HCT116 (cell line): ENCODE measurements at regions not wholly inside any gene's neighbourhood (a gene's known extent, or its start where the extent isn't known, plus 50 kb on each side); places are given as distances from the start of the nearest gene placed in this dataset.

Experiments used
- ATAC-seq: fragments of 200-7000 bp; cut with Tn5 transposase; 2 replicates; pipeline ENCODE4 v1.9.1; 2020; ENCODE audit warnings: mild to moderate bottlenecking, moderate library complexity
- BruUV-seq: library from RNA; stranded (reverse); fragments of 400-500 nt; replicated peaks from 2 replicates; lab custom pipeline; 2021; lab: Mats Ljungman, UMichigan
- CTCF ChIA-PET: fragments of 300-600 bp; sonication (Branson Sonifier 250); formaldehyde crosslinking; loops from one replicate; lab custom pipeline; 2021; ENCODE audit warnings: antibody characterized with exemption; lab: Charles Lee
- POLR2A ChIA-PET: fragments of 300-600, 350-600 bp; sonication (Branson Sonifier 250); formaldehyde crosslinking; loops from one replicate; lab custom pipeline; 2021; ENCODE audit warnings: antibody characterized with exemption; lab: Charles Lee
- RAD21 ChIA-PET, 2 experiments: fragments of 300-600 bp; sonication (Branson Sonifier 250); formaldehyde crosslinking; loops; one replicate each; lab custom pipeline; 2023; ENCODE audit warnings: low total read pairs in 2 of 2; ENCODE audit not compliant: uncharacterized antibody in 2 of 2, unreplicated experiment in 2 of 2, low non-redundant PET in 1 of 2; lab: Charles Lee
- DNase-seq: peaks from one replicate; pipeline ENCODE4 v3.0.0-alpha.2; 2010; ENCODE audit warnings: low read depth, low spot score
- H2AFZ ChIP-seq: fragments of 200-600 bp; shearing (Covaris generic), sonication (generic); 2 replicates; pipeline ENCODE4 v1.6.1; 2017; ENCODE audit warnings: low read depth, mixed run types, mixed read lengths, antibody characterized with exemption, low read length; ENCODE audit not compliant: poor library complexity, severe bottlenecking
- H3K27ac ChIP-seq: 2 replicates; pipeline ENCODE4 v1.5.1; 2012; ENCODE audit warnings: low read depth, low read length
- H3K27me3 ChIP-seq: fragments of 200-600 bp; sonication (generic); 2 replicates; pipeline ENCODE4 v1.6.1; 2016; ENCODE audit warnings: mixed run types, low read length, mixed read lengths; ENCODE audit not compliant: insufficient read depth
- H3K36me3 ChIP-seq, 2 experiments: fragments of 200-500 bp in 1 of 2; fragments of 200-600 bp in 1 of 2; sonication (Bioruptor generic) in 1 of 2; sonication (generic) in 1 of 2; 2 replicates each; pipeline versions ENCODE4 v1.5.1 to v1.6.1; 2014 to 2016; ENCODE audit warnings: low read length in 2 of 2, inconsistent platforms in 1 of 2, mixed read lengths in 1 of 2, mixed run types in 1 of 2; ENCODE audit not compliant: insufficient read depth in 2 of 2, control insufficient read depth in 1 of 2
- H3K4me1 ChIP-seq, 2 experiments: fragments of 200-600 bp in 1 of 2; sonication (generic) in 1 of 2; 2 replicates each; pipeline versions ENCODE4 v1.5.1 to v1.6.1; 2012 to 2017; ENCODE audit warnings: low read length in 2 of 2, inconsistent platforms in 1 of 2, mild to moderate bottlenecking in 1 of 2, mixed read lengths in 1 of 2, mixed run types in 1 of 2, moderate library complexity in 1 of 2; ENCODE audit not compliant: insufficient read depth in 2 of 2, control insufficient read depth in 1 of 2
- H3K4me2 ChIP-seq: fragments of 200-600 bp; sonication (generic); 2 replicates; pipeline ENCODE4 v1.6.1; 2017; ENCODE audit warnings: mixed run types, low read length, mixed read lengths
- H3K4me3 ChIP-seq, 2 experiments: fragments of 200-600 bp in 1 of 2; sonication (generic) in 1 of 2; replicated peaks in 1 of 2; 2 replicates each; pipeline ENCODE4 v1.5.1; 2011 to 2016; ENCODE audit warnings: low read length in 2 of 2, control low read depth in 1 of 2, low read depth in 1 of 2, mild to moderate bottlenecking in 1 of 2, mixed read lengths in 1 of 2, mixed run types in 1 of 2
- H3K79me2 ChIP-seq: fragments of 200-600 bp; sonication (generic); 2 replicates; pipeline ENCODE4 v1.6.1; 2017; ENCODE audit warnings: mild to moderate bottlenecking, mixed run types, low read length, moderate library complexity, mixed read lengths; ENCODE audit not compliant: insufficient read depth
- H3K9ac ChIP-seq: fragments of 200-600 bp; sonication (generic); 2 replicates; pipeline ENCODE4 v1.6.1; 2016; ENCODE audit warnings: low read length, mixed read lengths
- H3K9me2 ChIP-seq: fragments of 200-600 bp; sonication (generic), shearing (Covaris generic); 2 replicates; pipeline ENCODE4 v1.6.1; 2017; ENCODE audit warnings: mixed run types, mild to moderate bottlenecking, moderate library complexity; ENCODE audit not compliant: insufficient read depth
- H3K9me3 ChIP-seq, 2 experiments: fragments of 200-500 bp in 1 of 2; fragments of 200-600 bp in 1 of 2; sonication (Bioruptor generic) in 1 of 2; sonication (generic) in 1 of 2; 2 replicates each; pipeline ENCODE4 v1.6.1; 2014 to 2017; ENCODE audit warnings: low read length in 2 of 2, mixed read lengths in 2 of 2, inconsistent platforms in 1 of 2, low read depth in 1 of 2, mild to moderate bottlenecking in 1 of 2, mixed run types in 1 of 2, moderate library complexity in 1 of 2; ENCODE audit not compliant: control insufficient read depth in 1 of 2, insufficient read depth in 1 of 2
- H4K20me1 ChIP-seq: fragments of 200-600 bp; sonication (generic), shearing (Covaris generic); 2 replicates; pipeline ENCODE4 v1.6.1; 2017; ENCODE audit warnings: mixed run types, mild to moderate bottlenecking, moderate library complexity; ENCODE audit not compliant: insufficient read depth
- CBX3 ChIP-seq: IDR thresholded peaks from 2 replicates; pipeline ENCODE4 v1.6.1; 2012; ENCODE audit warnings: low read depth
- EGR1 ChIP-seq: IDR thresholded peaks from 2 replicates; pipeline ENCODE4 v1.6.1; 2012; ENCODE audit warnings: low read depth
- ELF1 ChIP-seq: IDR thresholded peaks from 2 replicates; pipeline ENCODE4 v1.6.1; 2012; ENCODE audit warnings: low read depth, borderline replicate concordance
- EZH2phosphoT487 ChIP-seq: fragments of 200-600 bp; IDR thresholded peaks from 2 replicates; pipeline ENCODE4 v1.6.1; 2018; ENCODE audit warnings: antibody characterized with exemption, borderline replicate concordance
- FOSL1 ChIP-seq: IDR thresholded peaks from 2 replicates; pipeline ENCODE4 v1.6.1; 2012; ENCODE audit warnings: low read depth
- JUND ChIP-seq: IDR thresholded peaks from 2 replicates; pipeline ENCODE4 v1.6.1; 2012
- POLR2A ChIP-seq: IDR thresholded peaks from 2 replicates; pipeline ENCODE4 v1.7.0; 2011; ENCODE audit warnings: borderline replicate concordance; ENCODE audit not compliant: insufficient read depth, insufficient read length; ENCODE audit errors: extremely low read depth
- POLR2AphosphoS5 ChIP-seq: IDR thresholded peaks from 2 replicates; pipeline ENCODE4 v1.6.1; 2011; ENCODE audit warnings: mild to moderate bottlenecking, low read depth, low read length, moderate library complexity
- RAD21 ChIP-seq: IDR thresholded peaks from 2 replicates; pipeline ENCODE4 v1.6.1; 2012; ENCODE audit warnings: low read depth, mild to moderate bottlenecking
- SIN3A ChIP-seq: IDR thresholded peaks from 2 replicates; pipeline ENCODE4 v1.6.1; 2012; ENCODE audit warnings: low read depth
- SP1 ChIP-seq: IDR thresholded peaks from 2 replicates; pipeline ENCODE4 v1.6.1; 2012; ENCODE audit warnings: low read depth
- SRF ChIP-seq: IDR thresholded peaks from 2 replicates; pipeline ENCODE4 v1.6.1; 2012; ENCODE audit warnings: low read depth
- YY1 ChIP-seq: IDR thresholded peaks from 2 replicates; pipeline ENCODE4 v1.6.1; 2011; ENCODE audit warnings: low read length, low read depth, moderate library complexity, mild to moderate bottlenecking; ENCODE audit not compliant: insufficient replicate concordance; ENCODE audit errors: extremely low read depth
- ZFX ChIP-seq: fragments of 450-650 bp; IDR thresholded peaks from 2 replicates; pipeline ENCODE4 v1.6.1; 2017
- ZNF274 ChIP-seq: fragments of 200-500 bp; sonication (Bioruptor generic); IDR thresholded peaks from 2 replicates; pipeline ENCODE4 v1.6.1; 2014; ENCODE audit warnings: mild to moderate bottlenecking, low read depth, low read length, inconsistent platforms
- intact Hi-C: fragments of 100-400 bp; cut with micrococcal nuclease; formaldehyde crosslinking; loops from 2 replicates; pipeline ENCODE4 v1.10.0; 2022
- TF ChIP-seq, protein P1 (sequence below): IDR thresholded peaks from 2 replicates; pipeline ENCODE4 v1.6.1; 2011; ENCODE audit warnings: mild to moderate bottlenecking, low read length, moderate library complexity; ENCODE audit not compliant: insufficient replicate concordance; ENCODE audit errors: extremely low read depth
- TF ChIP-seq, protein P2 (sequence below): IDR thresholded peaks from 2 replicates; pipeline ENCODE4 v1.6.1; 2012
- TF ChIP-seq, protein P3 (sequence below), 3 experiments: fragments of 200-600 bp in 1 of 3; sonication (generic) in 1 of 3; IDR thresholded peaks in 2 of 3; conservative IDR thresholded peaks in 1 of 3; 2 replicates each; pipeline ENCODE4 v1.5.1; 2012 to 2017; ENCODE audit warnings: low read depth in 2 of 3, low read length in 2 of 3, antibody characterized with exemption in 1 of 3, borderline replicate concordance in 1 of 3, control low read depth in 1 of 3, mild to moderate bottlenecking in 1 of 3, mixed read lengths in 1 of 3, mixed run types in 1 of 3, moderate library complexity in 1 of 3; ENCODE audit not compliant: insufficient read depth in 1 of 3

DNA sequence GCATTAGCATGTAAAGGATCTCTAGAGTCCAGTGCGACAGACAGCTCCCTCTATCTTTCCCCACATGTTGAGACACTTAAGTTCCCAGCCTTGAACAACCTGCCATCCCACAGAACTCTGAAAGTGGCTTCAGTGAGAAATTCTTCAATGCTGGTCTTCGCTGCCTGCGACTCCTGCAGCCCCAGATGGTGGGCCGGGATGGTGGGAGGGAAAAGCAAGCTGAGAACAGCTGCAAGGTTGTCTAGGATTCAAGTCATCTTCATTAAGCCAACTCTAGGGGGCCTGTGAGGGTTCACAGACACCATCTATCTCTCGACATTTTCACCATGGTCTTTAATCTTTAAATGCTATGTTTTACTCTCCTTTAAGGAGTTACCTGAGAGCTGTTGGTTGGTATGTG lies 185.5 kb upstream of the C1orf174 start:
- ChIA-PET POLR2A (no interaction called here), RAD21 (no interaction called here), CTCF (no interaction called here)
- no peaks in the 10 kb centered on the region for H3K4me1 ChIP-seq
- H3K4me3 ChIP-seq, result no peak overlapping the region
- no peaks in the 10 kb centered on the region for H3K79me2 ChIP-seq
- no peaks in the 10 kb centered on the region for H3K36me3 ChIP-seq
- H3K4me2 ChIP-seq, result no peak overlapping the region
- intact Hi-C loops, result no loop called here
- no peaks in the 10 kb centered on the region for H4K20me1 ChIP-seq
- H3K27ac ChIP-seq, result no peak overlapping the region
- no TSS peak for BruUV-seq
- H3K9me3 ChIP-seq, result no peaks in the 10 kb centered on the region
- TF ChIP-seq, protein P1, sequence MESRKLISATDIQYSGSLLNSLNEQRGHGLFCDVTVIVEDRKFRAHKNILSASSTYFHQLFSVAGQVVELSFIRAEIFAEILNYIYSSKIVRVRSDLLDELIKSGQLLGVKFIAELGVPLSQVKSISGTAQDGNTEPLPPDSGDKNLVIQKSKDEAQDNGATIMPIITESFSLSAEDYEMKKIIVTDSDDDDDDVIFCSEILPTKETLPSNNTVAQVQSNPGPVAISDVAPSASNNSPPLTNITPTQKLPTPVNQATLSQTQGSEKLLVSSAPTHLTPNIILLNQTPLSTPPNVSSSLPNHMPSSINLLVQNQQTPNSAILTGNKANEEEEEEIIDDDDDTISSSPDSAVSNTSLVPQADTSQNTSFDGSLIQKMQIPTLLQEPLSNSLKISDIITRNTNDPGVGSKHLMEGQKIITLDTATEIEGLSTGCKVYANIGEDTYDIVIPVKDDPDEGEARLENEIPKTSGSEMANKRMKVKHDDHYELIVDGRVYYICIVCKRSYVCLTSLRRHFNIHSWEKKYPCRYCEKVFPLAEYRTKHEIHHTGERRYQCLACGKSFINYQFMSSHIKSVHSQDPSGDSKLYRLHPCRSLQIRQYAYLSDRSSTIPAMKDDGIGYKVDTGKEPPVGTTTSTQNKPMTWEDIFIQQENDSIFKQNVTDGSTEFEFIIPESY, result no peak
- TF ChIP-seq ELF1 (no peak), SIN3A (no peak), SRF (no peak), YY1 (no peak), RAD21 (no peak), EGR1 (no peak), SP1 (no peak), POLR2A (no peak), FOSL1 (no peak), POLR2AphosphoS5 (no peak), JUND (no peak), ZFX (no peak), CBX3 (no peak), EZH2phosphoT487 (no peak), ZNF274 (no peak)
- TF ChIP-seq, protein P2, sequence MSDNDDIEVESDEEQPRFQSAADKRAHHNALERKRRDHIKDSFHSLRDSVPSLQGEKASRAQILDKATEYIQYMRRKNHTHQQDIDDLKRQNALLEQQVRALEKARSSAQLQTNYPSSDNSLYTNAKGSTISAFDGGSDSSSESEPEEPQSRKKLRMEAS, result no peak
- TF ChIP-seq, protein P3, sequence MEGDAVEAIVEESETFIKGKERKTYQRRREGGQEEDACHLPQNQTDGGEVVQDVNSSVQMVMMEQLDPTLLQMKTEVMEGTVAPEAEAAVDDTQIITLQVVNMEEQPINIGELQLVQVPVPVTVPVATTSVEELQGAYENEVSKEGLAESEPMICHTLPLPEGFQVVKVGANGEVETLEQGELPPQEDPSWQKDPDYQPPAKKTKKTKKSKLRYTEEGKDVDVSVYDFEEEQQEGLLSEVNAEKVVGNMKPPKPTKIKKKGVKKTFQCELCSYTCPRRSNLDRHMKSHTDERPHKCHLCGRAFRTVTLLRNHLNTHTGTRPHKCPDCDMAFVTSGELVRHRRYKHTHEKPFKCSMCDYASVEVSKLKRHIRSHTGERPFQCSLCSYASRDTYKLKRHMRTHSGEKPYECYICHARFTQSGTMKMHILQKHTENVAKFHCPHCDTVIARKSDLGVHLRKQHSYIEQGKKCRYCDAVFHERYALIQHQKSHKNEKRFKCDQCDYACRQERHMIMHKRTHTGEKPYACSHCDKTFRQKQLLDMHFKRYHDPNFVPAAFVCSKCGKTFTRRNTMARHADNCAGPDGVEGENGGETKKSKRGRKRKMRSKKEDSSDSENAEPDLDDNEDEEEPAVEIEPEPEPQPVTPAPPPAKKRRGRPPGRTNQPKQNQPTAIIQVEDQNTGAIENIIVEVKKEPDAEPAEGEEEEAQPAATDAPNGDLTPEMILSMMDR (IDR thresholded peaks at IDR 0.05 in 2 of 3, conservative IDR thresholded peaks at IDR 0.05 in 1 of 3; ENCODE audit: borderline replicate concordance in 1 of 3, insufficient read depth in 1 of 3, low read depth in 2 of 3, low read length in 2 of 3), result no peak
- DNase-seq, result no peak
- no peak overlapping the region for H2AFZ ChIP-seq
- peaks cover 12% of the 10 kb centered on the region; the same call in 1 of the 2 replicates for H3K27me3 ChIP-seq
- no peak for ATAC-seq
- H3K9me2 ChIP-seq, result no peaks in the 10 kb centered on the region
- H3K9ac ChIP-seq, result no peak overlapping the region
